Breast epithelium (tissue), 4 donors: ENCODE measurements at regions not wholly inside any gene's neighbourhood (a gene's known extent, or its start where the extent isn't known, plus 50 kb on each side); places are given as distances from the start of the nearest gene placed in this dataset.

Experiments
- DNase-seq, 2 donors: peaks; one replicate each; pipeline ENCODE4 v3.0.0-alpha.2; 2019; ENCODE audit warnings: low spot score in 2 of 2
- H3K27ac ChIP-seq, 2 donors: fragments of 200-600 bp; sonication (generic) in 1 of 2; one replicate each; pipeline ENCODE4 v1.5.1; 2016 to 2019; ENCODE audit warnings: mild to moderate bottlenecking in 1 of 2
- H3K27me3 ChIP-seq, 2 donors: fragments of 200-600 bp; sonication (generic) in 1 of 2; one replicate each; pipeline versions ENCODE4 v1.5.1 to v1.6.0; 2017 to 2019; ENCODE audit warnings: control low read depth in 1 of 2, mild to moderate bottlenecking in 1 of 2
- H3K36me3 ChIP-seq: fragments of 200-600 bp; one replicate; pipeline ENCODE4 v1.5.1; 2019
- H3K4me1 ChIP-seq, 2 donors: fragments of 200-600 bp; sonication (generic); one replicate each; pipeline ENCODE4 v1.5.1; 2016 to 2019; ENCODE audit warnings: control low read depth in 1 of 2
- H3K4me3 ChIP-seq, 3 donors: fragments of 200-600 bp; sonication (generic); 1 replicate in 2 of 3; 2 replicates in 1 of 3; pipeline ENCODE4 v1.5.1; 2016 to 2019; ENCODE audit warnings: mild to moderate bottlenecking in 3 of 3, moderate library complexity in 2 of 3
- H3K9me3 ChIP-seq, 2 donors: fragments of 200-600 bp; sonication (generic) in 1 of 2; one replicate each; pipeline ENCODE4 v1.5.1; 2016 to 2019; ENCODE audit warnings: control low read depth in 1 of 2
- POLR2A ChIP-seq: fragments of 450-650 bp; IDR thresholded peaks from one replicate; pipeline ENCODE4 v1.6.1; 2016; ENCODE audit warnings: antibody characterized with exemption, mild to moderate bottlenecking, moderate library complexity
- POLR2AphosphoS5 ChIP-seq, 3 donors: sonication (generic); formaldehyde crosslinking; IDR thresholded peaks; one replicate each; pipeline ENCODE4 v1.6.1; 2017; ENCODE audit warnings: antibody characterized with exemption in 3 of 3
- intact Hi-C: fragments of 100-400 bp; cut with DNase I; formaldehyde crosslinking; loops from one replicate; pipeline ENCODE4 v1.15.1; 2023; ENCODE audit warnings: low total_unique reads
- TF ChIP-seq, protein P1 (sequence below), 3 donors: fragments of 450-650 bp; IDR thresholded peaks; one replicate each; pipeline ENCODE4 v1.5.1; 2016 to 2017; ENCODE audit warnings: antibody characterized with exemption in 3 of 3, mild to moderate bottlenecking in 3 of 3, moderate library complexity in 3 of 3

- intact Hi-C loops, result no loop called here
- no peak for TF ChIP-seq POLR2A
- TF ChIP-seq POLR2AphosphoS5 (IDR thresholded peaks at IDR 0.05), result no peak
- TF ChIP-seq, protein P1, sequence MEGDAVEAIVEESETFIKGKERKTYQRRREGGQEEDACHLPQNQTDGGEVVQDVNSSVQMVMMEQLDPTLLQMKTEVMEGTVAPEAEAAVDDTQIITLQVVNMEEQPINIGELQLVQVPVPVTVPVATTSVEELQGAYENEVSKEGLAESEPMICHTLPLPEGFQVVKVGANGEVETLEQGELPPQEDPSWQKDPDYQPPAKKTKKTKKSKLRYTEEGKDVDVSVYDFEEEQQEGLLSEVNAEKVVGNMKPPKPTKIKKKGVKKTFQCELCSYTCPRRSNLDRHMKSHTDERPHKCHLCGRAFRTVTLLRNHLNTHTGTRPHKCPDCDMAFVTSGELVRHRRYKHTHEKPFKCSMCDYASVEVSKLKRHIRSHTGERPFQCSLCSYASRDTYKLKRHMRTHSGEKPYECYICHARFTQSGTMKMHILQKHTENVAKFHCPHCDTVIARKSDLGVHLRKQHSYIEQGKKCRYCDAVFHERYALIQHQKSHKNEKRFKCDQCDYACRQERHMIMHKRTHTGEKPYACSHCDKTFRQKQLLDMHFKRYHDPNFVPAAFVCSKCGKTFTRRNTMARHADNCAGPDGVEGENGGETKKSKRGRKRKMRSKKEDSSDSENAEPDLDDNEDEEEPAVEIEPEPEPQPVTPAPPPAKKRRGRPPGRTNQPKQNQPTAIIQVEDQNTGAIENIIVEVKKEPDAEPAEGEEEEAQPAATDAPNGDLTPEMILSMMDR (IDR thresholded peaks at IDR 0.05), result no peak
- no peak overlapping the region for H3K27ac ChIP-seq
Measured at GRCh38 chr10:59958882-59959281, 52.5 kb upstream of the CCDC6 start.

GRCh38 chr10:59957975-59958374 lies 51.6 kb upstream of the CCDC6 start:
- Histone ChIP-seq H3K27ac (no peak overlapping the region), H3K9me3 (no peaks in the 10 kb centered on the region), H3K36me3 (no peaks in the 10 kb centered on the region), H3K4me1 (no peaks in the 10 kb centered on the region), H3K4me3 (no peak overlapping the region), H3K27me3 (no peaks in the 10 kb centered on the region)
- no peak for DNase-seq
- TF ChIP-seq POLR2A, result no peak
- TF ChIP-seq POLR2AphosphoS5 (IDR thresholded peaks at IDR 0.05), result no peak
- TF ChIP-seq, protein P1 (IDR thresholded peaks at IDR 0.05), result no peak
- intact Hi-C loops, result no loop called here

More at GRCh38 chr10:59958882-59959281, 52.5 kb upstream of the CCDC6 start:
- Histone ChIP-seq H3K36me3 (no peaks in the 10 kb centered on the region), H3K4me1 (no peaks in the 10 kb centered on the region), H3K27me3 (no peaks in the 10 kb centered on the region), H3K4me3 (no peak overlapping the region), H3K9me3 (no peaks in the 10 kb centered on the region)
- no peak for DNase-seq
